K562 (cell line): ENCODE measurements at regions not wholly inside any gene's neighbourhood (a gene's known extent, or its start where the extent isn't known, plus 50 kb on each side); places are given as distances from the start of the nearest gene placed in this dataset.

Source experiments
- ATAC-seq: fragments of 200-7000 bp; cut with Tn5 transposase; 3 replicates; pipeline ENCODE4 v1.9.1; 2020; ENCODE audit warnings: moderate library complexity
- BruUV-seq: library from RNA; stranded (reverse); fragments of 400-500 nt; replicated peaks from 2 replicates; lab custom pipeline; 2021; lab: Mats Ljungman, UMichigan
- CTCF ChIA-PET: fragments of 300-600 bp; formaldehyde crosslinking; extraction: SDS; loops from one replicate; lab custom pipeline; 2021; ENCODE audit warnings: low intra/inter-chr PET ratio; lab: Yijun Ruan, JAX
- POLR2A ChIA-PET: fragments of 300-600, 350-650 bp; sonication (Branson Sonifier 250); formaldehyde crosslinking; extraction: SDS; loops from one replicate; lab custom pipeline; 2021; ENCODE audit warnings: antibody characterized with exemption, inconsistent platforms; lab: Yijun Ruan, JAX
- DNase-seq, 4 experiments: peaks; one replicate each; pipeline versions ENCODE4 v3.0.0 to v3.0.0-alpha.2; 2011 to 2018; ENCODE audit warnings: low spot score in 3 of 4, mixed read lengths in 3 of 4; ENCODE audit errors: extremely low read depth in 1 of 4
- FAIRE-seq: peaks from 2 replicates; lab custom pipeline; 2011; peaks lifted over from hg19 to GRCh38; lab: Jason Lieb, UNC
- H2AFZ ChIP-seq: 2 replicates; pipeline ENCODE4 v1.6.0; 2011; ENCODE audit warnings: low read depth, low read length, control low read depth, inconsistent platforms
- H3K27ac ChIP-seq: fragments of 200-600 bp; 3 replicates; pipeline ENCODE4 v1.8.0; 2011; ENCODE audit warnings: low read depth, mild to moderate bottlenecking, control low read depth, inconsistent platforms, low read length, moderate library complexity, mixed read lengths; ENCODE audit errors: extremely low read depth
- H3K27me3 ChIP-seq, 2 experiments: fragments of 300-600 bp in 1 of 2; 2 replicates in 1 of 2; 3 replicates in 1 of 2; pipeline versions ENCODE4 v1.6.0 to v1.8.0; 2011; ENCODE audit warnings: inconsistent platforms in 2 of 2, low read length in 2 of 2, mild to moderate bottlenecking in 1 of 2, mixed read lengths in 1 of 2, moderate library complexity in 1 of 2; ENCODE audit not compliant: control insufficient read depth in 2 of 2, insufficient read depth in 2 of 2
- H3K36me3 ChIP-seq: fragments of 300-600 bp; 3 replicates; pipeline ENCODE4 v1.8.0; 2011; ENCODE audit warnings: mild to moderate bottlenecking, low read length, inconsistent platforms; ENCODE audit not compliant: control insufficient read depth, insufficient read depth
- H3K4me1 ChIP-seq, 2 experiments: fragments of 200-600 bp in 1 of 2; replicated peaks in 1 of 2; 2 replicates in 1 of 2; 3 replicates in 1 of 2; pipeline versions ENCODE4 v1.5.1 to v1.8.0; 2011; ENCODE audit warnings: inconsistent platforms in 2 of 2, low read length in 2 of 2, mild to moderate bottlenecking in 1 of 2, mixed read lengths in 1 of 2, moderate library complexity in 1 of 2; ENCODE audit not compliant: control insufficient read depth in 2 of 2, insufficient read depth in 2 of 2
- H3K4me2 ChIP-seq: 2 replicates; pipeline ENCODE4 v1.6.1; 2011; ENCODE audit warnings: low read length, control low read depth, inconsistent platforms, mixed read lengths; ENCODE audit not compliant: insufficient read depth
- H3K4me3 ChIP-seq: fragments of 200-600 bp; sonication (generic), shearing (Covaris generic); 2 replicates; pipeline ENCODE4 v1.5.1; 2016; ENCODE audit warnings: control low read depth, inconsistent platforms
- H3K79me2 ChIP-seq: fragments of 200-600 bp; 3 replicates; pipeline ENCODE4 v1.8.0; 2011; ENCODE audit warnings: low read length, inconsistent platforms; ENCODE audit not compliant: control insufficient read depth, insufficient read depth
- H3K9ac ChIP-seq, 2 experiments: 2 replicates each; pipeline versions ENCODE4 v1.6.0 to v1.6.1; 2011; ENCODE audit warnings: low read depth in 2 of 2, low read length in 2 of 2, control low read depth in 1 of 2, inconsistent platforms in 1 of 2, mild to moderate bottlenecking in 1 of 2, mixed read lengths in 1 of 2; ENCODE audit not compliant: insufficient read depth in 1 of 2
- H3K9me1 ChIP-seq: one replicate; pipeline ENCODE4 v1.6.0; 2011; ENCODE audit warnings: inconsistent platforms, mild to moderate bottlenecking, low read length, moderate library complexity; ENCODE audit not compliant: control insufficient read depth, insufficient read depth
- H3K9me3 ChIP-seq: replicated peaks from 2 replicates; pipeline ENCODE4 v1.5.1; 2011; ENCODE audit warnings: low read depth, low read length, inconsistent platforms; ENCODE audit not compliant: control insufficient read depth, insufficient read depth
- H4K20me1 ChIP-seq: replicated peaks from 2 replicates; pipeline ENCODE4 v1.6.1; 2011; ENCODE audit warnings: low read length, inconsistent platforms, mixed read lengths; ENCODE audit not compliant: control insufficient read depth, insufficient read depth
- FOXJ2 ChIP-seq: fragments of 200-800 bp; sonication (Bioruptor generic); IDR thresholded peaks from 2 replicates; pipeline ENCODE4 v1.6.1; 2016; ENCODE audit warnings: missing genetic modification characterization, missing compliant biosample characterization
- MEIS2 ChIP-seq: fragments of 450-650 bp; IDR thresholded peaks from 2 replicates; pipeline ENCODE4 v1.6.1; 2014; ENCODE audit warnings: mild to moderate bottlenecking; ENCODE audit not compliant: partially characterized antibody
- NFE2 ChIP-seq: IDR thresholded peaks from 2 replicates; pipeline ENCODE4 v1.6.1; 2014; ENCODE audit warnings: antibody characterized with exemption, low read depth
- PBX2 ChIP-seq, 2 experiments: IDR thresholded peaks in 1 of 2; conservative IDR thresholded peaks in 1 of 2; 2 replicates each; pipeline ENCODE4 v1.6.1; 2016; ENCODE audit warnings: low read depth in 2 of 2, mild to moderate bottlenecking in 1 of 2, missing compliant biosample characterization in 1 of 2, missing genetic modification characterization in 1 of 2, moderate library complexity in 1 of 2
- PCBP1 ChIP-seq: fragments of 200-400 bp; formaldehyde crosslinking; IDR thresholded peaks from 2 replicates; pipeline ENCODE4 v1.6.1; 2018; ENCODE audit warnings: mild to moderate bottlenecking, low read depth, low read length; ENCODE audit not compliant: poor library complexity, severe bottlenecking
- PKNOX1 ChIP-seq: fragments of 450-650 bp; IDR thresholded peaks from 2 replicates; pipeline ENCODE4 v1.6.1; 2016
- TFE3 ChIP-seq: fragments of 450-650 bp; formaldehyde crosslinking; IDR thresholded peaks from 2 replicates; pipeline ENCODE4 v1.4.0; 2020; ENCODE audit warnings: mild to moderate bottlenecking, mixed read lengths
- whole genome bisulfite sequencing: fragments of 100-300 bp; shearing (Covaris generic); methylation state at CpG from one replicate; pipeline ENCODE4 v1.1.6; 2016; ENCODE audit warnings: low coverage, mixed read lengths; ENCODE audit not compliant: insufficient coverage; ENCODE audit errors: missing lambda C conversion rate; 5-methylcytosine and 5-hydroxymethylcytosine counted together
- in situ Hi-C: fragments of 300-500 bp; cut with MboI; formaldehyde crosslinking; loops from 4 replicates; pipeline ENCODE4 v1.15.0; 2018; ENCODE audit warnings: inconsistent platforms, mixed read lengths
- intact Hi-C: fragments of 100-400 bp; cut with micrococcal nuclease; formaldehyde crosslinking; loops from 2 replicates; pipeline ENCODE4 v1.14.2; 2022
- TF ChIP-seq, protein P1 (sequence below), 2 experiments: fragments of 450-650 bp; IDR thresholded peaks; 2 replicates each; pipeline ENCODE4 v1.6.1; 2016

- TF ChIP-seq, protein P1, sequence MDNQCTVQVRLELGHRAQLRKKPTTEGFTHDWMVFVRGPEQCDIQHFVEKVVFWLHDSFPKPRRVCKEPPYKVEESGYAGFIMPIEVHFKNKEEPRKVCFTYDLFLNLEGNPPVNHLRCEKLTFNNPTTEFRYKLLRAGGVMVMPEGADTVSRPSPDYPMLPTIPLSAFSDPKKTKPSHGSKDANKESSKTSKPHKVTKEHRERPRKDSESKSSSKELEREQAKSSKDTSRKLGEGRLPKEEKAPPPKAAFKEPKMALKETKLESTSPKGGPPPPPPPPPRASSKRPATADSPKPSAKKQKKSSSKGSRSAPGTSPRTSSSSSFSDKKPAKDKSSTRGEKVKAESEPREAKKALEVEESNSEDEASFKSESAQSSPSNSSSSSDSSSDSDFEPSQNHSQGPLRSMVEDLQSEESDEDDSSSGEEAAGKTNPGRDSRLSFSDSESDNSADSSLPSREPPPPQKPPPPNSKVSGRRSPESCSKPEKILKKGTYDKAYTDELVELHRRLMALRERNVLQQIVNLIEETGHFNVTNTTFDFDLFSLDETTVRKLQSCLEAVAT (IDR thresholded peaks at IDR 0.05) = no peak
Observed at GRCh38 chr6:33934731-33935270, 131.0 kb upstream of the MLN start (continued).

GRCh38 chr6:33933101-33933500, 129.3 kb upstream of the MLN start:
- in situ Hi-C loops (no loop called here), intact Hi-C loops (no loop called here)
- FAIRE-seq = no peak

More at GRCh38 chr6:33933101-33933500, 129.3 kb upstream of the MLN start:
- DNase-seq = no peak
- Histone ChIP-seq H3K27me3 (peaks cover 42 to 57% of the 10 kb centered on the region in 2 experiments), H3K9me1 (no peaks in the 10 kb centered on the region), H2AFZ (no peak overlapping the region), H3K4me3 (no peak overlapping the region), H4K20me1 (0 out of 2 replicates have a peak, but pooled peaks cover 6% of the 10 kb centered on the region), H3K9ac (no peak overlapping the region), H3K4me2 (no peak overlapping the region), H3K4me1 (no peaks in the 10 kb centered on the region), H3K79me2 (no peaks in the 10 kb centered on the region), H3K9me3 (no peaks in the 10 kb centered on the region; the same call in 1 of the 2 replicates), H3K36me3 (no peaks in the 10 kb centered on the region), H3K27ac (no peak overlapping the region)
- ATAC-seq = no peak
- ChIA-PET CTCF (no interaction called here), POLR2A (interaction anchor here (0.7 kb wide), 1 partner anchor 9 kb away, joined by 3 read pairs; no protein-coding TSS in a partner anchor)
- WGBS = 1% methylated on average over 4 of the region's 4 CpGs
- TF ChIP-seq PCBP1 (no peak), MEIS2 (peak; percentile 72), TFE3 (CRISPR knock-in tag) (peak; percentile 49), NFE2 (no peak), FOXJ2 (tag) (peak; percentile 72), PBX2 (CRISPR knock-in tag; IDR thresholded peaks at IDR 0.05; ENCODE audit: low read depth) (no peak), PBX2 (tag; conservative IDR thresholded peaks at IDR 0.05; ENCODE audit: low read depth) (peak; percentile 51), PKNOX1 (peak; percentile 42; the same call in 1 of the 2 replicates)
- no TSS peak for BruUV-seq
